Adrenal gland (tissue), 9 donors: ENCODE measurements at regions not wholly inside any gene's neighbourhood (a gene's known extent, or its start where the extent isn't known, plus 50 kb on each side); places are given as distances from the start of the nearest gene placed in this dataset.

ENCODE experiments used
- DNase-seq, 7 donors: peaks; one replicate each; pipeline ENCODE4 v3.0.0-alpha.2; 2019 to 2020
- H3K27ac ChIP-seq, 5 donors: fragments of 200-600 bp; sonication (generic) in 4 of 5; 1 replicate in 3 of 5; 2 replicates in 2 of 5; pipeline versions ENCODE4 v1.5.1 to v1.8.0; 2016 to 2020; ENCODE audit warnings: mild to moderate bottlenecking in 1 of 5
- H3K27me3 ChIP-seq: fragments of 200-600 bp; 2 replicates; pipeline ENCODE4 v1.8.0; 2021
- H3K36me3 ChIP-seq, 2 donors: fragments of 200-600 bp; replicated peaks in 1 of 2; 1 replicate in 1 of 2; 2 replicates in 1 of 2; pipeline versions ENCODE4 v1.5.1 to v1.8.0; 2018 to 2022
- H3K4me1 ChIP-seq, 2 donors: fragments of 200-600 bp; replicated peaks in 1 of 2; 1 replicate in 1 of 2; 2 replicates in 1 of 2; pipeline versions ENCODE4 v1.5.1 to v1.8.0; 2018 to 2021
- H3K4me3 ChIP-seq, 4 donors: fragments of 200-600 bp; sonication (generic) in 3 of 4; one replicate each; pipeline ENCODE4 v1.5.1; 2016 to 2018
- H3K9me3 ChIP-seq, 3 donors: fragments of 200-600 bp; sonication (generic) in 1 of 3; replicated peaks in 1 of 3; 1 replicate in 2 of 3; 2 replicates in 1 of 3; pipeline versions ENCODE4 v1.5.1 to v1.8.0; 2016 to 2021
- CTCF ChIP-seq, 6 experiments: fragments of 450-650 bp in 4 of 6; fragments of 200-600 bp in 2 of 6; sonication (generic) in 1 of 6; IDR thresholded peaks; 1 replicate in 5 of 6; 2 replicates in 1 of 6; pipeline versions ENCODE4 v1.5.1 to v1.8.0; 2016 to 2021; ENCODE audit warnings: antibody characterized with exemption in 6 of 6, mild to moderate bottlenecking in 2 of 6, moderate library complexity in 1 of 6
- POLR2A ChIP-seq, 2 donors: fragments of 450-650 bp; IDR thresholded peaks; one replicate each; pipeline ENCODE4 v1.6.1; 2017; ENCODE audit warnings: antibody characterized with exemption in 2 of 2, mild to moderate bottlenecking in 2 of 2, moderate library complexity in 1 of 2
- WGBS, 4 donors: extraction: QIAGEN DNeasy Blood & Tissue Kit in 2 of 4; methylation state at CpG; one replicate each; pipeline versions ENCODE4 v1.1.5 to v1.1.7; 2013 to 2017; 5-methylcytosine and 5-hydroxymethylcytosine counted together
- intact Hi-C, 2 donors: fragments of 100-400 bp; cut with DNase I; formaldehyde crosslinking; loops; one replicate each; pipeline versions ENCODE4 v1.14.1 to v1.15.0; 2022 to 2023
- donor health status: healthy with polysubstance abuse.
- donor health status: Bipolar disorder and iron deficiency.
- donor health status: DM: yes; HTN: yes; CAD: no.
- donor health status: DM: no; HTN: no; CAD: no.
- donor health status: DM: no; HTN: no; CAD: no.

- Histone ChIP-seq H3K36me3 (no peaks in the 10 kb centered on the region), H3K27me3 (no peaks in the 10 kb centered on the region), H3K4me3 (no peak overlapping the region), H3K4me1 (no peaks in the 10 kb centered on the region), H3K9me3 (no peaks in the 10 kb centered on the region), H3K27ac (no peak overlapping the region)
- intact Hi-C loops = no loop called here
- WGBS, 4 donors = 63 to 81% (median 77%) methylated on average over 2 of the region's 2 CpGs
- DNase-seq = no peak
- TF ChIP-seq POLR2A (IDR thresholded peaks at IDR 0.05) = no peak
- no peak for TF ChIP-seq CTCF (IDR thresholded peaks at IDR 0.05)
Measured at GRCh38 chr1:194818674-194819073, 1632.3 kb upstream of the B3GALT2 start.

GRCh38 chr1:194816859-194817258 lies 1630.4 kb upstream of the B3GALT2 start:
- no peak overlapping the region for H3K27ac ChIP-seq
- no peak for TF ChIP-seq POLR2A (IDR thresholded peaks at IDR 0.05)
- no peak for TF ChIP-seq CTCF (IDR thresholded peaks at IDR 0.05)
- DNase-seq = no peak
- no peaks in the 10 kb centered on the region for H3K4me1 ChIP-seq
- 37 to 82% (median 66%) methylated on average over 2 of the region's 2 CpGs for WGBS, 4 donors
- H3K9me3 ChIP-seq = no peaks in the 10 kb centered on the region
- no peaks in the 10 kb centered on the region for H3K36me3 ChIP-seq
- H3K27me3 ChIP-seq = no peaks in the 10 kb centered on the region
- H3K4me3 ChIP-seq = no peak overlapping the region
- intact Hi-C loops = no loop called here

- intact Hi-C loops = no loop called here
- no peaks in the 10 kb centered on the region for H3K9me3 ChIP-seq
- H3K4me3 ChIP-seq = no peak overlapping the region
- no peak overlapping the region for H3K27ac ChIP-seq
- TF ChIP-seq CTCF (IDR thresholded peaks at IDR 0.05) (no peak), POLR2A (IDR thresholded peaks at IDR 0.05) (no peak)
- 59 to 73% (median 69%) methylated on average over 1 of the region's 1 CpG for WGBS, 4 donors
- H3K4me1 ChIP-seq = no peaks in the 10 kb centered on the region
- no peak for DNase-seq
- H3K36me3 ChIP-seq = no peaks in the 10 kb centered on the region
- H3K27me3 ChIP-seq = no peaks in the 10 kb centered on the region
Measured at GRCh38 chr1:194813096-194813495, 1626.7 kb upstream of the B3GALT2 start.

- intact Hi-C loops = no loop called here
- Histone ChIP-seq H3K4me3 (no peak overlapping the region), H3K27ac (no peak overlapping the region), H3K4me1 (no peaks in the 10 kb centered on the region), H3K27me3 (no peaks in the 10 kb centered on the region), H3K36me3 (no peaks in the 10 kb centered on the region), H3K9me3 (no peaks in the 10 kb centered on the region)
- no peak for DNase-seq
- TF ChIP-seq POLR2A (IDR thresholded peaks at IDR 0.05) = no peak
- no peak for TF ChIP-seq CTCF (IDR thresholded peaks at IDR 0.05)
- WGBS, 4 donors = 71 to 84% (median 81%) methylated on average over 1 of the region's 1 CpG
Measured at GRCh38 chr1:194809665-194810064, 1623.3 kb upstream of the B3GALT2 start.
